ENCODE measurements at regions not wholly inside any gene's neighbourhood (a gene's known extent, or its start where the extent isn't known, plus 50 kb on each side); places are given as distances from the start of the nearest gene placed in this dataset.

DNA sequence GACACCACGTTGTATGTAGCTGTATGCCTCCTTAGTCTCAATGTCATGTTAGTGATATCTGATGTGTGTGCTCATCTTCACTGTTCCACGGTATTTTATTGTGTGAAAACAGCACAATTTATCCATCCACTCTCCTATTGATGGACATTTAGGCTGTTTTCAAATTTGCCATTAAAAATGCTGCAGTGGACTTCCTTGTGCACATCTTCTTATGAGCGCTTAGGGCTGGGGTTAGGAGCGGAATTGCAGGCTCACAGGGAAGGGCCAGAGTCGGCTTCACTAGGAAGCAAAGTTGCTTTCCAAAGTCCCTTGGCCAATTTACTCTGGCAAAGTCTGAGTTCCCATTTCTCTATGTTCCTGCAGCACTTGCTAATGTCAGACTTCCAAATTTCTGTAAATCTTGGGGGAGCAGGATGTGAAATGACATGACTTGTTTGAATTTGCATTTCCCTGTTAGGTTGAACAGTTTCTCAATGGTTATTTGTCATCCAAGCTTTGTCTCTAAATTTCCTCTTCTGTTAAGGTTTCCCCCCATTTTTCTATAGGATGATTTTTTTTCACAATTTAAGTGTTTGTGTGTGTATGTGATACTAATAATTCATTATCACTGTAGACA is 75.4 kb downstream of the MYEOV start:
- TF ChIP-seq, protein P1, sequence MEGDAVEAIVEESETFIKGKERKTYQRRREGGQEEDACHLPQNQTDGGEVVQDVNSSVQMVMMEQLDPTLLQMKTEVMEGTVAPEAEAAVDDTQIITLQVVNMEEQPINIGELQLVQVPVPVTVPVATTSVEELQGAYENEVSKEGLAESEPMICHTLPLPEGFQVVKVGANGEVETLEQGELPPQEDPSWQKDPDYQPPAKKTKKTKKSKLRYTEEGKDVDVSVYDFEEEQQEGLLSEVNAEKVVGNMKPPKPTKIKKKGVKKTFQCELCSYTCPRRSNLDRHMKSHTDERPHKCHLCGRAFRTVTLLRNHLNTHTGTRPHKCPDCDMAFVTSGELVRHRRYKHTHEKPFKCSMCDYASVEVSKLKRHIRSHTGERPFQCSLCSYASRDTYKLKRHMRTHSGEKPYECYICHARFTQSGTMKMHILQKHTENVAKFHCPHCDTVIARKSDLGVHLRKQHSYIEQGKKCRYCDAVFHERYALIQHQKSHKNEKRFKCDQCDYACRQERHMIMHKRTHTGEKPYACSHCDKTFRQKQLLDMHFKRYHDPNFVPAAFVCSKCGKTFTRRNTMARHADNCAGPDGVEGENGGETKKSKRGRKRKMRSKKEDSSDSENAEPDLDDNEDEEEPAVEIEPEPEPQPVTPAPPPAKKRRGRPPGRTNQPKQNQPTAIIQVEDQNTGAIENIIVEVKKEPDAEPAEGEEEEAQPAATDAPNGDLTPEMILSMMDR (IDR thresholded peaks at IDR 0.05): no peak
- TF ChIP-seq POLR2A (IDR thresholded peaks at IDR 0.05): no peak

Measured in uterus (tissue), 2 donors.